H9 (cell line): ENCODE measurements at regions not wholly inside any gene's neighbourhood (a gene's known extent, or its start where the extent isn't known, plus 50 kb on each side); places are given as distances from the start of the nearest gene placed in this dataset.
A peak's percentile ranks its signal among the peaks of the same experiment; 100 is the strongest.

Experiments used
- DNase-seq: peaks from one replicate; pipeline ENCODE4 v3.0.0-alpha.2; 2017
- H2AFZ ChIP-seq: one replicate; pipeline ENCODE4 v1.6.1; 2013; ENCODE audit warnings: mild to moderate bottlenecking, low read length, control low read depth, moderate library complexity
- H2AK5ac ChIP-seq: 2 replicates; pipeline ENCODE4 v1.6.1; 2013; ENCODE audit warnings: low read length, control low read depth, mixed read lengths; ENCODE audit not compliant: insufficient read length
- H2BK120ac ChIP-seq: one replicate; pipeline ENCODE4 v1.6.1; 2013; ENCODE audit warnings: low read depth, mild to moderate bottlenecking, low read length, control low read depth, inconsistent platforms; ENCODE audit not compliant: poor library complexity, severe bottlenecking
- H2BK12ac ChIP-seq: 2 replicates; pipeline ENCODE4 v1.6.1; 2013; ENCODE audit warnings: low read length, control low read depth, mixed read lengths, low read depth; ENCODE audit not compliant: insufficient read length
- H2BK15ac ChIP-seq: 2 replicates; pipeline ENCODE4 v1.6.1; 2013; ENCODE audit warnings: low read depth, low read length, control low read depth
- H2BK20ac ChIP-seq: one replicate; pipeline ENCODE4 v1.6.1; 2013; ENCODE audit warnings: low read depth, mild to moderate bottlenecking, low read length, control low read depth, inconsistent platforms; ENCODE audit not compliant: poor library complexity, severe bottlenecking
- H2BK5ac ChIP-seq: 2 replicates; pipeline ENCODE4 v1.6.1; 2013; ENCODE audit warnings: low read length, control low read depth, mixed read lengths; ENCODE audit not compliant: insufficient read length
- H3K14ac ChIP-seq: 2 replicates; pipeline ENCODE4 v1.6.1; 2013; ENCODE audit warnings: low read length, control low read depth; ENCODE audit not compliant: insufficient read depth
- H3K18ac ChIP-seq: 2 replicates; pipeline ENCODE4 v1.6.1; 2013; ENCODE audit warnings: low read depth, mild to moderate bottlenecking, mixed read lengths, low read length, control low read depth; ENCODE audit not compliant: insufficient read length
- H3K23ac ChIP-seq: 2 replicates; pipeline ENCODE4 v1.6.1; 2013; ENCODE audit warnings: low read length, control low read depth, mixed read lengths, low read depth; ENCODE audit not compliant: insufficient read length
- H3K23me2 ChIP-seq: 2 replicates; pipeline ENCODE4 v1.6.1; 2013; ENCODE audit warnings: low read depth, mild to moderate bottlenecking, mixed read lengths, low read length, control low read depth; ENCODE audit not compliant: insufficient read length, poor library complexity, severe bottlenecking
- H3K27ac ChIP-seq: 2 replicates; pipeline ENCODE4 v1.5.1; 2013; ENCODE audit warnings: low read length, control low read depth, mixed read lengths, low read depth; ENCODE audit not compliant: insufficient read length
- H3K27me3 ChIP-seq: 2 replicates; pipeline ENCODE4 v1.6.1; 2013; ENCODE audit warnings: low read length, control low read depth, inconsistent platforms; ENCODE audit not compliant: insufficient read depth
- H3K4ac ChIP-seq: 2 replicates; pipeline ENCODE4 v1.6.1; 2013; ENCODE audit warnings: low read depth, mild to moderate bottlenecking, control low read depth, inconsistent platforms, low read length, moderate library complexity
- H3K4me1 ChIP-seq: 2 replicates; pipeline ENCODE4 v1.6.1; 2013; ENCODE audit warnings: low read length, control low read depth, inconsistent platforms; ENCODE audit not compliant: insufficient read depth
- H3K4me2 ChIP-seq: 2 replicates; pipeline ENCODE4 v1.6.1; 2013; ENCODE audit warnings: low read length, control low read depth, mixed read lengths; ENCODE audit not compliant: insufficient read length, insufficient read depth
- H3K56ac ChIP-seq: 2 replicates; pipeline ENCODE4 v1.6.1; 2013; ENCODE audit warnings: low read depth, mild to moderate bottlenecking, mixed read lengths, low read length, control low read depth; ENCODE audit not compliant: insufficient read length
- H3K79me1 ChIP-seq: 2 replicates; pipeline ENCODE4 v1.6.1; 2013; ENCODE audit warnings: low read depth, mild to moderate bottlenecking, moderate library complexity, low read length, control low read depth, inconsistent platforms; ENCODE audit not compliant: insufficient read depth, poor library complexity, severe bottlenecking
- H3K79me2 ChIP-seq: 2 replicates; pipeline ENCODE4 v1.6.1; 2013; ENCODE audit warnings: low read length, control low read depth, inconsistent platforms; ENCODE audit not compliant: insufficient read depth
- H3K9ac ChIP-seq: 2 replicates; pipeline ENCODE4 v1.6.1; 2013; ENCODE audit warnings: low read length, control low read depth, mixed read lengths; ENCODE audit not compliant: insufficient read length; ENCODE audit errors: extremely low read depth
- H3K9me3 ChIP-seq: one replicate; pipeline ENCODE4 v1.6.1; 2013; ENCODE audit warnings: low read depth, low read length, inconsistent platforms; ENCODE audit not compliant: control insufficient read depth
- H3T11ph ChIP-seq: one replicate; pipeline ENCODE4 v1.6.1; 2013; ENCODE audit warnings: mild to moderate bottlenecking, low read length, control low read depth, inconsistent platforms
- H4K20me1 ChIP-seq: one replicate; pipeline ENCODE4 v1.6.1; 2013; ENCODE audit not compliant: control insufficient read depth, insufficient read length, insufficient read depth
- H4K5ac ChIP-seq: 2 replicates; pipeline ENCODE4 v1.6.1; 2013; ENCODE audit warnings: low read depth, mild to moderate bottlenecking, mixed read lengths, low read length, control low read depth; ENCODE audit not compliant: insufficient read length
- H4K8ac ChIP-seq: replicated peaks from 2 replicates; pipeline ENCODE4 v1.6.1; 2013; ENCODE audit warnings: low read length, control low read depth, mixed read lengths, low read depth; ENCODE audit not compliant: insufficient read length
- H4K91ac ChIP-seq: 2 replicates; pipeline ENCODE4 v1.6.1; 2013; ENCODE audit warnings: low read depth, mild to moderate bottlenecking, moderate library complexity, mixed read lengths, low read length, control low read depth; ENCODE audit not compliant: insufficient read length
- H3K27ac Mint-ChIP-seq, 3 experiments: 2 replicates in 2 of 3; 3 replicates in 1 of 3; pipeline ENCODE4 v1.8.0; 2020 to 2021; ENCODE audit warnings: mixed read lengths in 3 of 3, mild to moderate bottlenecking in 1 of 3, moderate library complexity in 1 of 3
- H3K27me3 Mint-ChIP-seq: 2 replicates; pipeline ENCODE4 v1.8.0; 2021; ENCODE audit warnings: low read depth, mild to moderate bottlenecking, moderate library complexity, mixed read lengths
- H3K36me3 Mint-ChIP-seq, 3 experiments: 2 replicates in 2 of 3; 3 replicates in 1 of 3; pipeline ENCODE4 v1.8.0; 2020 to 2021; ENCODE audit warnings: low read depth in 3 of 3, mixed read lengths in 3 of 3; ENCODE audit not compliant: insufficient read depth in 1 of 3
- H3K4me1 Mint-ChIP-seq, 2 experiments: 2 replicates each; pipeline ENCODE4 v1.8.0; 2020; ENCODE audit warnings: mixed read lengths in 2 of 2
- H3K4me3 Mint-ChIP-seq, 2 experiments: 2 replicates in 1 of 2; 3 replicates in 1 of 2; pipeline ENCODE4 v1.8.0; 2020 to 2021; ENCODE audit warnings: mild to moderate bottlenecking in 2 of 2, mixed read lengths in 2 of 2, moderate library complexity in 1 of 2
- H3K9me3 Mint-ChIP-seq, 2 experiments: 2 replicates in 1 of 2; 3 replicates in 1 of 2; pipeline ENCODE4 v1.8.0; 2020; ENCODE audit warnings: mild to moderate bottlenecking in 2 of 2, mixed read lengths in 2 of 2, moderate library complexity in 1 of 2
- CTCF ChIP-seq: fragments of 200-600 bp; sonication (generic); conservative IDR thresholded peaks from 3 replicates; pipeline ENCODE4 v1.8.0; 2021; ENCODE audit warnings: antibody characterized with exemption, mild to moderate bottlenecking

- no peaks in the 10 kb centered on the region for H3K9me3 ChIP-seq
- H3K23me2 ChIP-seq: no peaks in the 10 kb centered on the region
- H2BK12ac ChIP-seq: no peak overlapping the region
- H3K27ac ChIP-seq: no peak overlapping the region
- TF ChIP-seq CTCF: no peak
- H4K5ac ChIP-seq: no peak overlapping the region
- no peaks in the 10 kb centered on the region for H3K79me2 ChIP-seq
- H2BK5ac ChIP-seq: no peak overlapping the region
- no peak overlapping the region for H3K4ac ChIP-seq
- H2AK5ac ChIP-seq: no peak overlapping the region
- H3K4me1 ChIP-seq: peaks cover 5% of the 10 kb centered on the region; the same call in 1 of the 2 replicates
- Mint-ChIP-seq H3K27ac (peak overlapping the region; percentile 15 to 61 (median 18); a peak in 4 of 7 replicates), H3K9me3 (peaks cover 0 to 4% of the 10 kb centered on the region in 2 experiments; a peak in 3 of 5 replicates), H3K27me3 (no peaks in the 10 kb centered on the region), H3K36me3 (peaks cover 0 to 9% (median 0%) of the 10 kb centered on the region in 3 experiments; a peak in 5 of 7 replicates), H3K4me1 (peaks cover 12 to 27% of the 10 kb centered on the region in 2 experiments), H3K4me3 (no peak overlapping the region)
- H2BK120ac ChIP-seq: no peak overlapping the region
- H3K27me3 ChIP-seq: no peaks in the 10 kb centered on the region
- H3K79me1 ChIP-seq: no peaks in the 10 kb centered on the region
- H2AFZ ChIP-seq: no peak overlapping the region
- no peak overlapping the region for H3K14ac ChIP-seq
- no peaks in the 10 kb centered on the region for H4K20me1 ChIP-seq
- no peak overlapping the region for H3K9ac ChIP-seq
- H3K23ac ChIP-seq: no peak overlapping the region
- no peak overlapping the region for H3T11ph ChIP-seq
- no peak overlapping the region for H3K56ac ChIP-seq
- no peak overlapping the region for H4K91ac ChIP-seq
- no peak overlapping the region for H4K8ac ChIP-seq
- no peak overlapping the region for H3K18ac ChIP-seq
- H3K4me2 ChIP-seq: no peak overlapping the region
- H2BK20ac ChIP-seq: no peak overlapping the region
- no peak for DNase-seq
- H2BK15ac ChIP-seq: no peak overlapping the region
Measured at GRCh38 chr4:128512767-128513322, 225.2 kb upstream of the PGRMC2 start.
